ENCODE measurements at regions not wholly inside any gene's neighbourhood (a gene's known extent, or its start where the extent isn't known, plus 50 kb on each side); places are given as distances from the start of the nearest gene placed in this dataset.

GRCh38 chr13:99624936-99625540 is 123.8 kb downstream of the TM9SF2 start:
- TF ChIP-seq CTCF (conservative IDR thresholded peaks at IDR 0.05): no peak
- TF ChIP-seq ZFX (IDR thresholded peaks at IDR 0.05): no peak

Data from C4-2B (cell line).